ENCODE measurements at regions not wholly inside any gene's neighbourhood (a gene's known extent, or its start where the extent isn't known, plus 50 kb on each side); places are given as distances from the start of the nearest gene placed in this dataset.

- TF ChIP-seq, protein P1, sequence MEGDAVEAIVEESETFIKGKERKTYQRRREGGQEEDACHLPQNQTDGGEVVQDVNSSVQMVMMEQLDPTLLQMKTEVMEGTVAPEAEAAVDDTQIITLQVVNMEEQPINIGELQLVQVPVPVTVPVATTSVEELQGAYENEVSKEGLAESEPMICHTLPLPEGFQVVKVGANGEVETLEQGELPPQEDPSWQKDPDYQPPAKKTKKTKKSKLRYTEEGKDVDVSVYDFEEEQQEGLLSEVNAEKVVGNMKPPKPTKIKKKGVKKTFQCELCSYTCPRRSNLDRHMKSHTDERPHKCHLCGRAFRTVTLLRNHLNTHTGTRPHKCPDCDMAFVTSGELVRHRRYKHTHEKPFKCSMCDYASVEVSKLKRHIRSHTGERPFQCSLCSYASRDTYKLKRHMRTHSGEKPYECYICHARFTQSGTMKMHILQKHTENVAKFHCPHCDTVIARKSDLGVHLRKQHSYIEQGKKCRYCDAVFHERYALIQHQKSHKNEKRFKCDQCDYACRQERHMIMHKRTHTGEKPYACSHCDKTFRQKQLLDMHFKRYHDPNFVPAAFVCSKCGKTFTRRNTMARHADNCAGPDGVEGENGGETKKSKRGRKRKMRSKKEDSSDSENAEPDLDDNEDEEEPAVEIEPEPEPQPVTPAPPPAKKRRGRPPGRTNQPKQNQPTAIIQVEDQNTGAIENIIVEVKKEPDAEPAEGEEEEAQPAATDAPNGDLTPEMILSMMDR (IDR thresholded peaks at IDR 0.05) = no peak
- no peak for TF ChIP-seq POLR2A (IDR thresholded peaks at IDR 0.05)
These were observed 76.8 kb upstream of the COX20 start for GRCh38 chr1:244758708-244759107.
